Medulla oblongata (tissue), 1 donor: ENCODE measurements at regions not wholly inside any gene's neighbourhood (a gene's known extent, or its start where the extent isn't known, plus 50 kb on each side); places are given as distances from the start of the nearest gene placed in this dataset.

Experiments used
- DNase-seq: peaks from one replicate; pipeline ENCODE4 v3.0.0-alpha.2; 2015; ENCODE audit errors: extremely low spot score

GRCh38 chr5:114657342-114658130, 295.7 kb downstream of the KCNN2 start:
- DNase-seq, result no peak

- DNase-seq, result no peak
Measured at GRCh38 chr5:114649878-114650277, 288.0 kb downstream of the KCNN2 start.

GRCh38 chr5:114648940-114649339, 287.1 kb downstream of the KCNN2 start:
- DNase-seq, result no peak

- no peak for DNase-seq
Measured at GRCh38 chr5:114644576-114644975, 282.7 kb downstream of the KCNN2 start.

GRCh38 chr5:114636271-114636670, 274.4 kb downstream of the KCNN2 start:
- no peak for DNase-seq

- DNase-seq, result no peak
Measured at GRCh38 chr5:114634967-114635901, 273.4 kb downstream of the KCNN2 start.

- no peak for DNase-seq
Measured at GRCh38 chr5:114634517-114634916, 272.6 kb downstream of the KCNN2 start.

- DNase-seq, result no peak
Measured at GRCh38 chr5:114612406-114612805, 250.5 kb downstream of the KCNN2 start.

GRCh38 chr5:114581136-114581535, 219.3 kb downstream of the KCNN2 start:
- DNase-seq, result no peak

- DNase-seq, result no peak
Measured at GRCh38 chr5:114565871-114566270, 204.0 kb downstream of the KCNN2 start.

GRCh38 chr5:114565139-114565538, 203.3 kb downstream of the KCNN2 start:
- DNase-seq, result no peak

- DNase-seq, result no peak
Measured at GRCh38 chr5:114561415-114561814, 199.5 kb downstream of the KCNN2 start.
